Iris pigment epithelial cell (primary cell): ENCODE measurements at regions not wholly inside any gene's neighbourhood (a gene's known extent, or its start where the extent isn't known, plus 50 kb on each side); places are given as distances from the start of the nearest gene placed in this dataset.
"Not testable (repeated sequence)": the region's sequence is repeated elsewhere in the genome, so short reads cannot be mapped to it uniquely, and the experiment has no call there.

ENCODE experiments used
- DNase-seq: peaks from one replicate; pipeline ENCODE4 v3.0.0-alpha.2; 2011; ENCODE audit warnings: low read depth

- DNase-seq: no peak
Measured at GRCh38 chr3:139113993-139114375, 69.3 kb upstream of the PRR23C start.

- not testable (repeated sequence) for DNase-seq
Measured at GRCh38 chr3:139116631-139117030, 71.9 kb upstream of the PRR23C start.

GRCh38 chr3:139117136-139117675, 72.5 kb upstream of the PRR23C start:
- DNase-seq: peak; percentile 61

GRCh38 chr3:139117883-139118760, 73.4 kb upstream of the PRR23C start:
- DNase-seq: no peak

GRCh38 chr3:139118835-139119234, 74.1 kb upstream of the PRR23C start:
- DNase-seq: no peak

GRCh38 chr3:139119331-139120025, 74.8 kb upstream of the PRR23C start:
- no peak for DNase-seq

- peak; percentile 78 for DNase-seq
Measured at GRCh38 chr3:139120086-139121056, 75.7 kb upstream of the PRR23C start.

GRCh38 chr3:139121513-139122220, 77.0 kb upstream of the PRR23C start:
- peak; percentile 74 for DNase-seq

- DNase-seq: peak; percentile 18
Measured at GRCh38 chr3:139122221-139122581, 77.5 kb upstream of the PRR23C start.

GRCh38 chr3:139122612-139123011, 77.9 kb upstream of the PRR23C start:
- DNase-seq: no peak

GRCh38 chr3:139123377-139124095, 78.8 kb upstream of the PRR23C start:
- DNase-seq: peak; percentile 29

- DNase-seq: no peak
Measured at GRCh38 chr3:139124197-139124596, 79.5 kb upstream of the PRR23C start.

GRCh38 chr3:139127101-139127500, 82.4 kb upstream of the PRR23C start:
- peak; percentile 76 for DNase-seq

- DNase-seq: not testable (repeated sequence)
Measured at GRCh38 chr3:139127629-139128028, 82.9 kb upstream of the PRR23C start.

GRCh38 chr3:139128803-139129202, 84.1 kb upstream of the PRR23C start:
- no peak for DNase-seq

- no peak for DNase-seq
Measured at GRCh38 chr3:139129892-139130291, 85.2 kb upstream of the PRR23C start.

GRCh38 chr3:139130390-139131140, 85.9 kb upstream of the PRR23C start:
- DNase-seq: no peak

GRCh38 chr3:139131951-139132350, 87.3 kb upstream of the PRR23C start:
- DNase-seq: no peak

GRCh38 chr3:139132976-139133375, 88.3 kb upstream of the PRR23C start:
- no peak for DNase-seq
